ENCODE measurements at regions not wholly inside any gene's neighbourhood (a gene's known extent, or its start where the extent isn't known, plus 50 kb on each side); places are given as distances from the start of the nearest gene placed in this dataset.

DNA sequence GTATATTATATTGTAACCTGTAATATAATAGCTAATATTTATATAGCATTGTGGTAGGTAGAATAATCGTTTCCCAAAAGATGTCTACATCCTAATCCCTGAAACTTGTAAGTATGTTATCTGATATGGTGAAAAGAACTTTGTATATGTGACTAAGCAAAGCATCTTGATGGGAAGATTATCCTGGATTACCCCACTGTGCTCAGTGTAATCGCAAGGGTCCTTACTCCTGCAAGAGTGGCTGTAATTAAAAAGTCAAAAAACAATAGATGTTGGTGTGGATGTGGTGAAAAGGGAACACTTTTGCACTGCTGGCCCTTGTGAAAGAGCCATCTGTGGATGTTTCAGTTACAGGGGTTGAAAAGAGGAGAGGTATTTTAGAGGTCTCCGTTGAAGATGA is 95.2 kb downstream of the EDN1 start:
- TF ChIP-seq, protein P1, sequence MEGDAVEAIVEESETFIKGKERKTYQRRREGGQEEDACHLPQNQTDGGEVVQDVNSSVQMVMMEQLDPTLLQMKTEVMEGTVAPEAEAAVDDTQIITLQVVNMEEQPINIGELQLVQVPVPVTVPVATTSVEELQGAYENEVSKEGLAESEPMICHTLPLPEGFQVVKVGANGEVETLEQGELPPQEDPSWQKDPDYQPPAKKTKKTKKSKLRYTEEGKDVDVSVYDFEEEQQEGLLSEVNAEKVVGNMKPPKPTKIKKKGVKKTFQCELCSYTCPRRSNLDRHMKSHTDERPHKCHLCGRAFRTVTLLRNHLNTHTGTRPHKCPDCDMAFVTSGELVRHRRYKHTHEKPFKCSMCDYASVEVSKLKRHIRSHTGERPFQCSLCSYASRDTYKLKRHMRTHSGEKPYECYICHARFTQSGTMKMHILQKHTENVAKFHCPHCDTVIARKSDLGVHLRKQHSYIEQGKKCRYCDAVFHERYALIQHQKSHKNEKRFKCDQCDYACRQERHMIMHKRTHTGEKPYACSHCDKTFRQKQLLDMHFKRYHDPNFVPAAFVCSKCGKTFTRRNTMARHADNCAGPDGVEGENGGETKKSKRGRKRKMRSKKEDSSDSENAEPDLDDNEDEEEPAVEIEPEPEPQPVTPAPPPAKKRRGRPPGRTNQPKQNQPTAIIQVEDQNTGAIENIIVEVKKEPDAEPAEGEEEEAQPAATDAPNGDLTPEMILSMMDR (conservative IDR thresholded peaks at IDR 0.05) = no peak
- whole genome bisulfite sequencing (ENCODE audit: extremely low coverage, insufficient read length, low lambda C conversion rate) = no CpG with 5 or more reads among the region's 3 CpGs
- H3K9me3 Mint-ChIP-seq = no peaks in the 10 kb centered on the region; a peak in 1 of 5 replicates

More for the DNA sequence above, 95.2 kb downstream of the EDN1 start:
- H3K56ac ChIP-seq (ENCODE audit: insufficient read length, low read depth, low read length) = no peak overlapping the region
- no peak overlapping the region for H2BK5ac ChIP-seq (ENCODE audit: insufficient read length, low read length)
- no peaks in the 10 kb centered on the region for H3K79me1 ChIP-seq (ENCODE audit: insufficient read depth, low read depth, low read length, poor library complexity, severe bottlenecking)
- H2BK20ac ChIP-seq (ENCODE audit: low read depth, low read length, poor library complexity, severe bottlenecking) = no peak overlapping the region
- H3K4me1 ChIP-seq (ENCODE audit: insufficient read depth, low read length) = no peaks in the 10 kb centered on the region
- H2BK15ac ChIP-seq (ENCODE audit: low read depth, low read length) = no peak overlapping the region
- H2AK5ac ChIP-seq (ENCODE audit: insufficient read length, low read length) = no peak overlapping the region
- H3K79me2 ChIP-seq (ENCODE audit: insufficient read depth, low read length) = no peaks in the 10 kb centered on the region
- no peaks in the 10 kb centered on the region for H3K27me3 ChIP-seq (ENCODE audit: insufficient read depth, low read length)
- no peak overlapping the region for H3K18ac ChIP-seq (ENCODE audit: insufficient read length, low read depth, low read length)
- H3K23ac ChIP-seq (ENCODE audit: insufficient read length, low read depth, low read length) = no peak overlapping the region
- H3T11ph ChIP-seq (ENCODE audit: low read length) = no peak overlapping the region
- no peaks in the 10 kb centered on the region for H3K23me2 ChIP-seq (ENCODE audit: insufficient read length, low read depth, low read length, poor library complexity, severe bottlenecking)
- 0 out of 4 replicates have a peak, but pooled peaks cover 0 to 2% of the 10 kb centered on the region in 2 experiments for H3K4me1 Mint-ChIP-seq
- H3K4me3 Mint-ChIP-seq = no peak overlapping the region
- H3K27ac Mint-ChIP-seq = no peak overlapping the region
- no peak overlapping the region for H3K14ac ChIP-seq (ENCODE audit: insufficient read depth, low read length)
- no peak overlapping the region for H3K9ac ChIP-seq (ENCODE audit: extremely low read depth, insufficient read length, low read length)
- H4K5ac ChIP-seq (ENCODE audit: insufficient read length, low read depth, low read length) = no peak overlapping the region
- H2BK120ac ChIP-seq (ENCODE audit: low read depth, low read length, poor library complexity, severe bottlenecking) = no peak overlapping the region
- DNase-seq = no peak
- no peaks in the 10 kb centered on the region for H3K36me3 Mint-ChIP-seq (ENCODE audit: insufficient read depth in 1 of 3, low read depth in 3 of 3)
- H2BK12ac ChIP-seq (ENCODE audit: insufficient read length, low read depth, low read length) = no peak overlapping the region
- H4K20me1 ChIP-seq (ENCODE audit: control insufficient read depth, insufficient read depth, insufficient read length) = no peaks in the 10 kb centered on the region
- no peak overlapping the region for H3K4ac ChIP-seq (ENCODE audit: low read depth, low read length)
- no peaks in the 10 kb centered on the region for H3K27me3 Mint-ChIP-seq (ENCODE audit: low read depth)
- H2AFZ ChIP-seq (ENCODE audit: low read length) = no peak overlapping the region
- H3K4me2 ChIP-seq (ENCODE audit: insufficient read depth, insufficient read length, low read length) = no peak overlapping the region
- no peak overlapping the region for H3K27ac ChIP-seq (ENCODE audit: insufficient read length, low read depth, low read length)
- H4K91ac ChIP-seq (ENCODE audit: insufficient read length, low read depth, low read length) = no peak overlapping the region
- H3K9me3 ChIP-seq (ENCODE audit: control insufficient read depth, low read depth, low read length) = no peaks in the 10 kb centered on the region
- H4K8ac ChIP-seq (replicated peaks; ENCODE audit: insufficient read length, low read depth, low read length) = no peak overlapping the region

All from H9 (cell line).